CD4-positive, alpha-beta T cell (primary cell): ENCODE measurements at regions not wholly inside any gene's neighbourhood (a gene's known extent, or its start where the extent isn't known, plus 50 kb on each side); places are given as distances from the start of the nearest gene placed in this dataset.

Experiments used
- ATAC-seq: fragments of 200-7000 bp; cut with Tn5 transposase; one replicate; pipeline ENCODE4 v1.10.0; 2022; ENCODE audit warnings: mild to moderate bottlenecking; ENCODE audit not compliant: poor library complexity
- CTCF ChIA-PET: fragments of 350-600 bp; sonication (Branson Sonifier 250); formaldehyde crosslinking; loops from one replicate; lab custom pipeline; 2021; ENCODE audit warnings: antibody characterized with exemption, inconsistent platforms; lab: Charles Lee
- POLR2A ChIA-PET: fragments of 350-600 bp; sonication (Branson Sonifier 250); formaldehyde crosslinking; loops from one replicate; lab custom pipeline; 2021; ENCODE audit warnings: antibody characterized with exemption, inconsistent platforms; lab: Charles Lee
- DNase-seq, 14 experiments: peaks; one replicate each; pipeline ENCODE4 v3.0.0-alpha.2; 2013 to 2020; ENCODE audit warnings: mixed read lengths in 2 of 14
- H3K27ac ChIP-seq, 2 donors: one replicate each; pipeline versions ENCODE4 v1.5.1 to v1.7.0; 2013; ENCODE audit warnings: low read length in 2 of 2, low read depth in 1 of 2, mild to moderate bottlenecking in 1 of 2
- H3K27me3 ChIP-seq, 2 experiments: 1 replicate in 1 of 2; 2 replicates in 1 of 2; pipeline versions ENCODE4 v1.6.1 to v1.7.0; 2013; ENCODE audit warnings: low read length in 2 of 2, control low read depth in 1 of 2, mild to moderate bottlenecking in 1 of 2, moderate library complexity in 1 of 2; ENCODE audit not compliant: insufficient read depth in 2 of 2, control insufficient read depth in 1 of 2
- H3K36me3 ChIP-seq: one replicate; pipeline ENCODE4 v1.6.1; 2013; ENCODE audit warnings: low read length, control low read depth; ENCODE audit not compliant: insufficient read depth
- H3K4me1 ChIP-seq: one replicate; pipeline ENCODE4 v1.6.1; 2013; ENCODE audit warnings: low read length, control low read depth; ENCODE audit not compliant: insufficient read depth
- H3K4me3 ChIP-seq: one replicate; pipeline ENCODE4 v1.5.1; 2013; ENCODE audit warnings: mild to moderate bottlenecking, low read length, moderate library complexity
- H3K9me3 ChIP-seq, 2 experiments: 1 replicate in 1 of 2; 2 replicates in 1 of 2; pipeline versions ENCODE4 v1.6.1 to v1.7.0; 2013; ENCODE audit warnings: low read length in 2 of 2, mild to moderate bottlenecking in 2 of 2, control low read depth in 1 of 2, moderate library complexity in 1 of 2; ENCODE audit not compliant: control insufficient read depth in 1 of 2, insufficient read depth in 1 of 2
- H3K27ac Mint-ChIP-seq: one replicate; pipeline ENCODE4 v1.8.0; 2020; ENCODE audit warnings: mixed read lengths
- H3K27me3 Mint-ChIP-seq: one replicate; pipeline ENCODE4 v1.8.0; 2021; ENCODE audit warnings: mixed read lengths
- H3K36me3 Mint-ChIP-seq: one replicate; pipeline ENCODE4 v1.8.0; 2021; ENCODE audit warnings: low read depth, mixed read lengths
- H3K4me1 Mint-ChIP-seq: one replicate; pipeline ENCODE4 v1.8.0; 2021; ENCODE audit warnings: low read depth, mixed read lengths
- H3K4me3 Mint-ChIP-seq: one replicate; pipeline ENCODE4 v1.8.0; 2020; ENCODE audit warnings: mild to moderate bottlenecking, mixed read lengths
- H3K9me3 Mint-ChIP-seq: one replicate; pipeline ENCODE4 v1.8.0; 2020; ENCODE audit warnings: mixed read lengths
- CTCF ChIP-seq: fragments of 200-600 bp; IDR thresholded peaks from one replicate; pipeline ENCODE4 v1.8.0; 2022; ENCODE audit warnings: antibody characterized with exemption, mild to moderate bottlenecking
- intact Hi-C, 2 experiments: fragments of 100-400 bp; cut with DNase I in 1 of 2; cut with micrococcal nuclease in 1 of 2; formaldehyde crosslinking; loops; one replicate each; pipeline versions ENCODE4 v1.15.1 to v1.9.0; 2023 to 2025; cut with DNase I, micrococcal nuclease

GRCh38 chr4:123503698-123504363 is 107.2 kb downstream of the SPRY1 start:
- no peaks in the 10 kb centered on the region for H3K36me3 Mint-ChIP-seq
- TF ChIP-seq CTCF, result no peak
- intact Hi-C loops, result no loop called here
- peaks cover 0 to 8% of the 10 kb centered on the region in 2 experiments for H3K9me3 ChIP-seq
- no peaks in the 10 kb centered on the region for H3K36me3 ChIP-seq
- CTCF ChIA-PET, result no interaction called here
- H3K27ac Mint-ChIP-seq, result no peak overlapping the region
- H3K4me3 Mint-ChIP-seq, result no peak overlapping the region
- peaks cover 49% of the 10 kb centered on the region for H3K27me3 Mint-ChIP-seq
- no peaks in the 10 kb centered on the region for H3K4me1 ChIP-seq
- peaks cover 5% of the 10 kb centered on the region for H3K9me3 Mint-ChIP-seq
- peaks cover 22% of the 10 kb centered on the region for H3K4me1 Mint-ChIP-seq
- H3K27me3 ChIP-seq, result peaks cover 2 to 24% of the 10 kb centered on the region in 2 experiments
- no peak overlapping the region for H3K27ac ChIP-seq
- no peak overlapping the region for H3K4me3 ChIP-seq
- POLR2A ChIA-PET, result no interaction called here
- no peak for DNase-seq
- ATAC-seq, result no peak

- no peaks in the 10 kb centered on the region for H3K4me1 ChIP-seq
- CTCF ChIA-PET, result interaction anchor here (0.8 kb wide), 1 partner anchor 1763 kb away, joined by 3 read pairs; no protein-coding TSS in a partner anchor
- peaks cover 0 to 8% of the 10 kb centered on the region in 2 experiments for H3K9me3 ChIP-seq
- peaks cover 2 to 24% of the 10 kb centered on the region in 2 experiments for H3K27me3 ChIP-seq
- POLR2A ChIA-PET, result interaction anchor here (0.6 kb wide), 1 partner anchor 330 kb away, joined by 3 read pairs; no protein-coding TSS in a partner anchor
- Mint-ChIP-seq H3K9me3 (peaks cover 3% of the 10 kb centered on the region), H3K36me3 (no peaks in the 10 kb centered on the region), H3K4me3 (peak overlapping the region; percentile 83), H3K4me1 (peaks cover 22% of the 10 kb centered on the region), H3K27me3 (peaks cover 49% of the 10 kb centered on the region), H3K27ac (no peak overlapping the region)
- peak in 5 of 14 experiments; percentile 1 to 17 (median 3) for DNase-seq
- no peaks in the 10 kb centered on the region for H3K36me3 ChIP-seq
- peak overlapping the region; percentile 35 for H3K4me3 ChIP-seq
- H3K27ac ChIP-seq, result no peak overlapping the region
- intact Hi-C loops, result no loop called here
- ATAC-seq, result no peak
- no peak for TF ChIP-seq CTCF
These were observed 108.8 kb downstream of the SPRY1 start for GRCh38 chr4:123505095-123506010.

GRCh38 chr4:123506011-123506695 is 109.6 kb downstream of the SPRY1 start:
- Mint-ChIP-seq H3K4me3 (peak overlapping the region; percentile 83), H3K4me1 (peaks cover 22% of the 10 kb centered on the region), H3K27me3 (peaks cover 49% of the 10 kb centered on the region), H3K9me3 (no peaks in the 10 kb centered on the region), H3K36me3 (no peaks in the 10 kb centered on the region), H3K27ac (no peak overlapping the region)
- Histone ChIP-seq H3K4me1 (no peaks in the 10 kb centered on the region), H3K27me3 (peaks cover 2 to 24% of the 10 kb centered on the region in 2 experiments), H3K36me3 (no peaks in the 10 kb centered on the region), H3K4me3 (peak overlapping the region; percentile 35), H3K9me3 (peaks cover 0 to 8% of the 10 kb centered on the region in 2 experiments), H3K27ac (no peak overlapping the region)
- intact Hi-C loops, result no loop called here
- ATAC-seq, result no peak
- TF ChIP-seq CTCF, result no peak
- no peak for DNase-seq
- CTCF ChIA-PET, result interaction anchor here (0.8 kb wide), 1 partner anchor 1764 kb away, joined by 3 read pairs; no protein-coding TSS in a partner anchor
- POLR2A ChIA-PET, result no interaction called here
